ENCODE measurements at regions not wholly inside any gene's neighbourhood (a gene's known extent, or its start where the extent isn't known, plus 50 kb on each side); places are given as distances from the start of the nearest gene placed in this dataset.
"Not testable (repeated sequence)": the region's sequence is repeated elsewhere in the genome, so short reads cannot be mapped to it uniquely, and the experiment has no call there.

DNA sequence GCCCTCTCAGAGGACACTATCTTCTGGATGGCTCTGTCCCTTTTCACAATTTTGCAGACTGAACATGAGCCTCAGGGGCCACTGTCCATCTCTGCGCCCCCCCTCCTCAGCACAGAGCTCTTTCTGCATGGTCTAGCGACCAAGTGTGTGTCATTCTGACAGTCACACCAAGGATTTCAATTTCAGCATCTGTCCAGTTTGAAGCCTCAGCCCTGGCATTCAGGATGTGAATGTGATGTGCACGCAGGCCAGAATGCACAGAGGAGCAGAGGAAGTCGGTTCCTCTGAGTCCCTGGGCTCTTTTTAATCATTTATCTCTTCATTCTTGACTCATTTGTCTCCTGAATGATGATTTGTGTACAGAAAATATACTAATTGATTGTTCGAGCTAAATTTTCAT is 102.0 kb upstream of the PWP1 start:
- no peak for DNase-seq (ENCODE audit: low spot score)

- DNase-seq (ENCODE audit: low spot score): no peak
Observed at GRCh38 chr12:107584563-107584962, 101.0 kb upstream of the PWP1 start.

GRCh38 chr12:107586256-107586970 is 99.2 kb upstream of the PWP1 start:
- no peak for DNase-seq (ENCODE audit: low spot score)

DNA sequence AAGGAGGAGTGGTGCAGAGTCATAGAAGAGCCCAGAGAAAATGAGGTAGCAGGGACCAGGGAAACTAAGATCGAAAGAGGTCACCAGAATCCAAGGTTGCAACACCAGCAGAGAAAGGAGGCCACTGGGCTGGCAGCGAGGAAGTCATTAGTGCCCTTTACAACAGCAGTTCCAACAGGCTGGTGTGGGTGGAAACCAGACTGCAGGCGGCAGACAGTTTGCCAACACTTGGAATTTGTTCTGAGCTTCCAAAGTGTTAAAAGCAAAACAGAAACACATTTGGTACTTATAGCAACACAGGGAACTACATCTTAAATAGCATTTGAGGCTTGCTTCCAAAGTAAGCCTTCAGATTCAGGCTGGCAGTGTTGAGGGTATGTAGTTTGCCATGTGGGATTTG is 95.2 kb upstream of the PWP1 start:
- no peak for DNase-seq (ENCODE audit: low spot score)

DNA sequence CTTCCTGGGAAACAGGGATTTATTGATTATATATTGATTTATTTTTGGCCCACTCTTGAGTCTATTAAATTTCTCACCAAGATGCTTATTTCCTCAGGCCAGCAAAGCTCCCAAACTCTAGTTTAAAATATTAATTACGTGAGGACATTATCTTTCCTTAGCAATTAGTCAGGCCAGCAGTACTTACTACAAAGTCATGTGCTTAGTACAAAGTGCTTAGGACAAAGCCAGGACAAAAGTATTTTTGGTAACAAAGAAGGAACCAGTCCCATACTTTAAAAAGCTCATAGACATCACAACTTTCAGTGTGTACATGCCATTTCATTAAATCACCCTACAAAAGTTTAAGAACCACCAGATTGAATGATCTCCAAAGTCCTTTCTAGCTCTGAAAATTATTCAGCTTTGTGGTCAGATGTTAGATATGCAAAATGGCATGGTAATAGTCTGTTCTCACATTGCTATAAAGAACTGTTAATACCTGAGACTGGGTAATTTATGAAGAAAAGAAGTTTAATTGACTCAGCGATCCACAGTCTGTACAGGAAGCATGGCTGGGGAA is 94.7 kb upstream of the PWP1 start:
- no peak for DNase-seq (ENCODE audit: low spot score)

GRCh38 chr12:107593713-107594381 is 91.8 kb upstream of the PWP1 start:
- peak; percentile 46 for DNase-seq (ENCODE audit: low spot score)

DNA sequence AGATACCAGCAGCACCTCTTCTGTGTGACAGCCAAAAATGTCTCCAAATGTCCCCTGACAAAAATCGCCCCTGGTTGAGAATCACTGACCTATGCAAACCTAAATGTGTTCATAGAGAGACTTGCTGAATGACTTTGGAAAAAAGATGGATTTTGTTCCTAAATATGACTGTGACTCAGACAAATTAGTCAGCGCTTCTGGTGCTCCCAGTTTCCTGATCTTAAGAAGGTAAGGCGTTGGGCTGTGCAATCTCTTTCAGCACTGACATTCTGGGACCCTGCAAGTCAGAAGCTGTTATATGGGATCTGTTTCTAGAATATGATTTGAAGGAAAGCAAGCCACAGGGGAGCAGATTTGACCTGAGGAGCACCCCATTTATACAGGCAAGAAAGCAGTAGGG is 90.6 kb upstream of the PWP1 start:
- DNase-seq (ENCODE audit: low spot score): no peak

DNA sequence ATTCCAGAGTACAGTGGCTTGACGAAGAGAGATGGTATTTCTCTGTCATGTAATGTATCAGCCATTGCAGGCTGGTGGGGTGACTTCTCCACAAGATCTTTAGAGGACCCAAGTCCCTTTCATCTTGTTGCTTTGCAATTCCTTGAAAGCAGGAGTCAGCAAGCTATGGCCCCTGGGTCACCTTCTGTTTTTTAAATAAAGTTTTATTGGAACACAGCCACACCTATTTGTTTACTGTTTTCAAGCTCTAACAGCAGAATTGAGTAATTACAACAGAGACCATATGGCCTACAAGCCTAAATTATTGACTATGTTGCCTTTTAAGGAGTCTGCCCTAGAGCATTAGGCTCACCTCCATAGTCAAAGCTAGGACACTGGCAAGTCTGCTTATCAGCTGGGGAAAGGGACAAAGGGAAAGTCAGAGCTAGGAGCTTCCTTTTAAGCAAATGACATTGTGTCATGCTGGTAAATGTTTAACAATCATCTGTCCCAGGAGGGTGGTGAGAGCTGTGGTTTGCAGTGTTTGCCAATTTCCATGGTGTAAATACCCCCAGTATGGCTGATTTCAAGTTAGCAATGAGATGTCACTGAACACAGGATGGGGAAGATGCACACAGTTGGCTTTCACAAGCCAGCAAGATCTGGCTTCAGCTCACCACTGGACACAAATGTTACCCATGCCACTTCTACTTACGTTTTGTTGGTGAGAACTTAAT is 87.7 kb upstream of the PWP1 start:
- no peak for DNase-seq (ENCODE audit: low spot score)

DNA sequence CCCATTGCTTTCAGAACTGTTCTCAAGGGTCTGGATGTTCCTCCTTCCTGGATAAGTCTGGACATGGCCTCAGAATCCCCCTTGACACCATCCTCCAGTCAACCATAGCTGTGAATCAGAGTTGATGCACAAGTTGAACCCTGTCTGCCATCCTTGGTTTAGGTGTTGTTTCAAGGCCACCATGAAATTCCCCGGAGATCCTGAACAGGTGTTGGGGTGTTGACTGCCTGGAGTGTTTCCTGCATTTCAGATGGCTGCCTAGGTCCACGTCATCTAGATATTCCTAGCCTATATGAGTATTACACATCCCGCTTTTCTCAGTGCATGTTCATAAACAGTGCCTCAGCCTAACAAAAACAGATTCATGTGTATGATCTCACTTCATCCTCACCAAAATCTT is 86.7 kb upstream of the PWP1 start:
- no peak for DNase-seq (ENCODE audit: low spot score)

GRCh38 chr12:107600581-107601144 is 84.9 kb upstream of the PWP1 start:
- no peak for DNase-seq (ENCODE audit: low spot score)

GRCh38 chr12:107602446-107602845 is 83.2 kb upstream of the PWP1 start:
- no peak for DNase-seq (ENCODE audit: low spot score)

- DNase-seq (ENCODE audit: low spot score): no peak
Observed at GRCh38 chr12:107605293-107605692, 80.3 kb upstream of the PWP1 start.

DNA sequence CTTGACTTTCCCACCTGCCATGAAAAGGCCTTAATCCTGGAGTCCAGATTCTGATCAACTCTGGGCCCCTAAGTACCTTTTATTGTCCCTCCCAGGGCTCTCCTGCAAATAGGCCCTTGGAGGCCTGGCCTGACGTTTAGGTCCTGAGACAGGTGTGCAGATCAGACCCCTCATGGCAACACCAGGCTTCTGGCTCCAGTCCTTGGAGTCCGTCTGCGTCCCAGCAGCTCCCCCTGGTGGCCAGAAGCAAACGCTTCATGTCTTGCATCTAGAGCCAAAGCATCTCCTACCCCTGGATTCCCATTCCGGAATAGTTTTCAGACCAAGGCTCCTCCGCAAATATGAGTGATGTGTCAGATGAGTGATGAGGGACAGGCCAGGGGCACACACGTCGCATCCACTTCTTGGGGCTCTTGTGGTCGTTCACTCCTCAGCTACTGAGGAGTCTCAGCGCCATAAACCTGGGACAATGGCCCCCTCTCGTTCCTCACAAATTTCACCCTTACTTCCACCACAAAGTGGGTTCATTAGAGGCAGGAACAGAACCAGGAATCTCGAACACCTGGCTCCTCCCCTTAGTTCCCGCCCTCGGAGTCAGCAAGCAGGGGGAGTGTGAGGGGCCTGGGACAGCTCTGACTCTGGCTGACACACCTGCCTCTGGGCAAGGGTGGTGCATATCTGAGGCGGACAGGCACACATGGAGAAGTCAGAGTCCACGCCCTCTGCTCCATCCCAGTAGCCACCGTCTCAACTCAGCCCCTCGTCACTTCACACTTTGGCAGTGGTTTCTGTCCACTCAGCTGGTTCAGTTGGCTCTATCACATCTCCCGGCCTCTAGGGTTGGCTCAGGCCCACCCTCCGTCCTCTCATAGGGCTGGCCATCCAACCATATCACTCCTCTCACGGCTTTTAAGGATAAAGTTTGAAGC is 77.9 kb upstream of the PWP1 start:
- DNase-seq (ENCODE audit: low spot score): peak; percentile 69

- not testable (repeated sequence) for DNase-seq (ENCODE audit: low spot score)
Observed at GRCh38 chr12:107608779-107609178, 76.8 kb upstream of the PWP1 start.

DNA sequence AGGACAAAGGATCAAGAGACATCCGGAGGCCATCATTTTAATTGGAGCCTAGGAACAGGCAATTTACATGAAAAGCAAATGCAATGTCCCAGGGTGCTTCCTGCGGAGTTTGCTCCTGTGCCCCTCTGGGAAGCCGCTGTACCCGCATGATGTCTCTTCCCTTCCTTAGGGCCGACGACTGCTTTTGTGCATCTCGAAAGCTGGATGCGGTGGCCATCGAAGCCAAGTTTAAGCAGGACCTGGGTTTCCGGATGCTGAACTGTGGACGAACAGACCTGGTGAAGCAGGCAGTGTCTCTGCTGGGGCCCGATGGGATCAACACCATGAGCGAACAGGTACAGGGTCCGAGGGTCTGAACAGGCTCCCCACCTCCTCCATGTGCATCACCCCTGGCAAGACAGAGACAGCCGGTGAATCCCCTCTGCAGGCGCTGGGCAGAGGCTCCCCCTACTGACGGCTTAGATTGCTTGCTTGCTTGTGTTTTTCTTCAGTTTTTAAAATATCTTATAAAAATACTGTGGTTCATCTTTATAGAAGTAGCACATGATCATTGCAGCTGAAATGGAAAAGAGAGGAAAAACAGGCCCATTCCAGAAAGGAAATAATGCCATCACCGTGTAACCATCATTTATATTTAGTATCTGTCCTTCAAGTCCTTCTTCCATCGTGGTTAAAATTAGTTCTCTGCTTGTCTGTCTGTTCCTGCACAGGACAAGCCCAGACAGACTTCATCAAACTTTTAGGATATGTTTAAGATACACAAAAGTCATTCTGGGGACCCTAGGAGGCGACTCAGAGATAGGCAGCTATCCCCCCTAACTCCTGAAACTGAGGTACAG is 75.4 kb upstream of the PWP1 start:
- DNase-seq (ENCODE audit: low spot score): peak; percentile 22

DNA sequence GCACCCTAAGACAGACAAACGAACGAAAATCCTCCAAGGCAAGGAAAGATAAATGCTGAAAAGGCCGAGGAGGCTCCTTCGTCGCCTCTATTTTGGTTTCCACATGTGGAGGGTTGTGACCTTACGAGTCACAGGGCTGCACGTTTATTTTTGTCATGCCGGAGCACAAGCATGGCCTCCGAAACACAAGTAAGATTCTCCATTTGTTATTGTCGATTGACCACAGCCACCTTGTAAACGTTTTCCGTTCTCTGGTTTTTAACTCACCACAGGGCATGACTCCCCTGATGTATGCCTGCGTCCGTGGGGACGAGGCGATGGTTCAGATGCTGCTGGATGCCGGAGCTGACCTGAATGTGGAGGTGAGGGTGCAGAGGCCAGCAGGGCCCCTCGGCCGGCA is 73.1 kb upstream of the PWP1 start:
- DNase-seq (ENCODE audit: low spot score): no peak

- no peak for DNase-seq (ENCODE audit: low spot score)
Observed at GRCh38 chr12:107616941-107617340, 68.7 kb upstream of the PWP1 start.

DNA sequence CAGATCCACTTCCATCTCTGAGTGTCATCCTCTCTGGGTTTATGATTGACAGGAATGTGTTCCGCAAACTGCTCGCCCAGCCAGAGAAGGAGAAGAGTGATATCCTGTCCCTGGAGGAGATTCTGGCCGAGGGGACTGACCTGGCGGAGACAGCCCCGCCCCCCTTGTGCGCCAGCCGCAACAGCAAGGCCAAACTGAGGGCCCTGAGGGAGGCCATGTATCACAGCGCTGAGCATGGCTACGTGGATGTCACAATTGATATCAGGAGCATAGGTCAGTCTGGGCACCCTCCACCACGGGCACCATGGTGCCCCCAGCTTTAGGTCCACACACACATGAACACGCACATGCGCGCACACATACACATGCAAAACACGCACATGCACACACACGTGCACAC is 67.5 kb upstream of the PWP1 start:
- DNase-seq (ENCODE audit: low spot score): no peak

DNA sequence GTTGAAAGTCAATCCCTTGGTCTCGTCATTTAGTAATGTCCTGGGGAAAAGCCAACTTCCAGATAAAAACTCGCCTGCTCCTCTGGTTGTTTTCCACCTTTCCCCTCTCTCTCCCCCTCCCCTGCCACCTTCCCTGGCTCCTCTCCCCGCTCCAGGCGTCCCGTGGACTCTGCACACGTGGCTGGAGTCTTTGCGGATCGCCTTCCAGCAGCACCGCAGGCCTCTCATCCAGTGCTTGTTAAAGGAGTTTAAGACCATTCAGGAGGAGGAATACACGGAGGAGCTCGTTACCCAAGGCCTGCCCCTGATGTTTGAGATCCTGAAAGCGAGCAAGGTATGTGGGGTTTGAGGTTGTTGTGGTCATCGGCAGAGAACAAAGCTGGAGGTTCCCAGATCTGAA is 65.8 kb upstream of the PWP1 start:
- DNase-seq (ENCODE audit: low spot score): no peak

DNA sequence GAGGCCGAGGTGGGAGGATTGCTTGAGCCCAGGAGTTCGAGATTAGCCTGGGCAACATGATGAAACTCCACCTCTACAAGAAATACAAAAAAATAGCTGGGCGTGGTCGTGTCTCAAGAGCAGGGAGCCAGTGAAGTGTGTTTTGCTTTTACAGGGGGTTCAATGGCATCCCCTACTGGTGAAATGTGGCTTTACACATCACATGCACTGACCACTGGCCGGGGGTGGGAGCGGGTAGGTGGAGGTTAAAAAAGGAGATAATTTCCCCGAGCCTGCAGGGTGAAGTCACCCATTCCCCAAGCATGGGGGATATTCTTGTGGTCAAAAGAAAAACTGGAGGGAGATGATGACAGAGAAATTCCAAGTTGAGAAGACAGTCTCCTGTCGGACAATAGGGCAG is 63.6 kb upstream of the PWP1 start:
- peak; percentile 10 for DNase-seq (ENCODE audit: low spot score)
